Neuronal stem cell (in vitro differentiated cells): ENCODE measurements at regions not wholly inside any gene's neighbourhood (a gene's known extent, or its start where the extent isn't known, plus 50 kb on each side); places are given as distances from the start of the nearest gene placed in this dataset.

Experiments
- DNase-seq: peaks from one replicate; pipeline ENCODE4 v3.0.0-alpha.2; 2013; ENCODE audit warnings: low spot score
- H2AFZ ChIP-seq: one replicate; pipeline ENCODE4 v1.6.1; 2013; ENCODE audit warnings: mild to moderate bottlenecking, low read length, inconsistent platforms
- H2AK5ac ChIP-seq: 2 replicates; pipeline ENCODE4 v1.6.1; 2013; ENCODE audit warnings: low read depth, mild to moderate bottlenecking, inconsistent platforms, low read length, moderate library complexity, mixed read lengths
- H2BK120ac ChIP-seq: 2 replicates; pipeline ENCODE4 v1.6.1; 2013; ENCODE audit warnings: low read depth, mild to moderate bottlenecking, inconsistent platforms, low read length, moderate library complexity, mixed read lengths
- H2BK12ac ChIP-seq: one replicate; pipeline ENCODE4 v1.6.1; 2013; ENCODE audit warnings: low read length, inconsistent platforms
- H2BK15ac ChIP-seq: 2 replicates; pipeline ENCODE4 v1.6.1; 2013; ENCODE audit warnings: mild to moderate bottlenecking, low read length, inconsistent platforms, mixed read lengths
- H2BK5ac ChIP-seq: one replicate; pipeline ENCODE4 v1.6.1; 2013; ENCODE audit warnings: inconsistent platforms, mild to moderate bottlenecking, low read length, moderate library complexity
- H3K14ac ChIP-seq: one replicate; pipeline ENCODE4 v1.6.1; 2013; ENCODE audit warnings: low read length, inconsistent platforms
- H3K18ac ChIP-seq: 2 replicates; pipeline ENCODE4 v1.6.1; 2013; ENCODE audit warnings: low read length, inconsistent platforms
- H3K23ac ChIP-seq: 2 replicates; pipeline ENCODE4 v1.6.1; 2013; ENCODE audit warnings: low read depth, mild to moderate bottlenecking, mixed read lengths, low read length, inconsistent platforms; ENCODE audit not compliant: poor library complexity
- H3K27ac ChIP-seq: replicated peaks from 3 replicates; pipeline ENCODE4 v1.5.1; 2013; ENCODE audit warnings: low read length, inconsistent platforms
- H3K27me3 ChIP-seq, 3 experiments: 2 replicates each; pipeline ENCODE4 v1.6.1; 2013; ENCODE audit warnings: low read length in 3 of 3, mild to moderate bottlenecking in 2 of 3, inconsistent platforms in 1 of 3, low read depth in 1 of 3, mixed read lengths in 1 of 3, moderate library complexity in 1 of 3; ENCODE audit not compliant: control insufficient read depth in 3 of 3, insufficient read depth in 3 of 3
- H3K36me3 ChIP-seq, 2 donors: replicated peaks in 1 of 2; 2 replicates each; pipeline ENCODE4 v1.6.1; 2013; ENCODE audit warnings: low read length in 2 of 2; ENCODE audit not compliant: control insufficient read depth in 2 of 2, insufficient read depth in 2 of 2
- H3K4ac ChIP-seq: 2 replicates; pipeline ENCODE4 v1.6.1; 2013; ENCODE audit warnings: inconsistent platforms, mild to moderate bottlenecking, low read length, moderate library complexity
- H3K4me1 ChIP-seq, 2 donors: 1 replicate in 1 of 2; 2 replicates in 1 of 2; pipeline ENCODE4 v1.6.1; 2013; ENCODE audit warnings: low read length in 2 of 2, low read depth in 1 of 2; ENCODE audit not compliant: control insufficient read depth in 2 of 2, insufficient read depth in 1 of 2
- H3K4me2 ChIP-seq: one replicate; pipeline ENCODE4 v1.6.1; 2013; ENCODE audit warnings: mild to moderate bottlenecking, low read length, inconsistent platforms; ENCODE audit not compliant: insufficient read depth, poor library complexity, severe bottlenecking
- H3K4me3 ChIP-seq, 2 donors: 2 replicates each; pipeline ENCODE4 v1.5.1; 2013; ENCODE audit warnings: low read length in 2 of 2, mild to moderate bottlenecking in 2 of 2, inconsistent platforms in 1 of 2, moderate library complexity in 1 of 2
- H3K79me1 ChIP-seq: one replicate; pipeline ENCODE4 v1.6.1; 2013; ENCODE audit warnings: low read depth, mild to moderate bottlenecking, inconsistent platforms, low read length, moderate library complexity
- H3K9ac ChIP-seq: one replicate; pipeline ENCODE4 v1.6.1; 2013; ENCODE audit warnings: mild to moderate bottlenecking, low read depth, low read length, inconsistent platforms; ENCODE audit not compliant: poor library complexity
- H3K9me3 ChIP-seq, 2 donors: replicated peaks in 1 of 2; 2 replicates each; pipeline versions ENCODE3 to v1.6.1; 2013; ENCODE audit warnings: low read length in 2 of 2, mild to moderate bottlenecking in 2 of 2, inconsistent platforms in 1 of 2, low read depth in 1 of 2, mixed read lengths in 1 of 2, moderate library complexity in 1 of 2; ENCODE audit not compliant: control insufficient read depth in 2 of 2, insufficient read depth in 1 of 2
- H4K8ac ChIP-seq: one replicate; pipeline ENCODE4 v1.6.1; 2013; ENCODE audit warnings: low read depth, mild to moderate bottlenecking, inconsistent platforms, low read length, moderate library complexity
- H4K91ac ChIP-seq: one replicate; pipeline ENCODE4 v1.6.1; 2013; ENCODE audit warnings: low read length, low read depth, mild to moderate bottlenecking, inconsistent platforms; ENCODE audit not compliant: poor library complexity
- WGBS, 2 donors: extraction: QIAGEN DNeasy Blood & Tissue Kit; methylation state at CpG; one replicate each; pipeline ENCODE4 v1.1.7; 2013; ENCODE audit warnings: missing lambda C conversion rate in 2 of 2, mixed read lengths in 1 of 2; ENCODE audit not compliant: insufficient read length in 2 of 2, insufficient replicate concordance in 1 of 2; ENCODE audit errors: extremely low coverage in 2 of 2; 5-methylcytosine and 5-hydroxymethylcytosine counted together

DNA sequence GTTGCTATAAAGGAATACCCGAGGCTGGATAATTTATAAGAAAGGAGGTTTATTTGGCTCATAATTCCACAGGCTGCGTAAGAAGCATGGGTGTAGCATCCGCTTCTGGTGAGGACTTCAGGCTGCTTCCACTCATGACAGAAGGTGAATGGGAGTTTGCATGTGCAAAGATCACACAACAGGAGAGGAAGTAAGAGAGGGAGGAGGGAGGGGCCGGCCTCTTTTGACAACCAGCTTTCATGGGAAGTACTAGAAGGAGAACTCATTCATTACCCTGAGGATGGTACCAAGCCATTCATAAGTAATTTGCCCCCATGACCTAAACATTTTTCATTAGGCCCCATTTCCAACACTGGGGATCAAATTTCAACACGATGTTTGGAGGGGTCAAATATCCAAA, 386.8 kb upstream of the NETO1 start:
- H3K27me3 ChIP-seq, result no peaks in the 10 kb centered on the region
- no peak overlapping the region for H2BK15ac ChIP-seq
- H2BK5ac ChIP-seq, result no peak overlapping the region
- H2BK120ac ChIP-seq, result no peak overlapping the region
- H2AK5ac ChIP-seq, result no peak overlapping the region
- H3K36me3 ChIP-seq, result no peaks in the 10 kb centered on the region
- H3K4ac ChIP-seq, result no peak overlapping the region
- WGBS, 2 donors, result no CpG with 5 or more reads among the region's 5 CpGs
- H3K9ac ChIP-seq, result no peak overlapping the region
- H3K4me1 ChIP-seq, result no peaks in the 10 kb centered on the region
- H3K27ac ChIP-seq, result no peak overlapping the region
- no peak overlapping the region for H2BK12ac ChIP-seq
- no peak overlapping the region for H3K23ac ChIP-seq
- H3K9me3 ChIP-seq, result no peaks in the 10 kb centered on the region
- H3K4me3 ChIP-seq, result peak overlapping the region in 1 of 2 donors; percentile 64
- DNase-seq, result no peak
- H3K14ac ChIP-seq, result no peak overlapping the region
- no peak overlapping the region for H4K91ac ChIP-seq
- no peak overlapping the region for H3K4me2 ChIP-seq
- no peak overlapping the region for H4K8ac ChIP-seq
- H2AFZ ChIP-seq, result no peak overlapping the region
- no peaks in the 10 kb centered on the region for H3K79me1 ChIP-seq
- no peak overlapping the region for H3K18ac ChIP-seq

DNA sequence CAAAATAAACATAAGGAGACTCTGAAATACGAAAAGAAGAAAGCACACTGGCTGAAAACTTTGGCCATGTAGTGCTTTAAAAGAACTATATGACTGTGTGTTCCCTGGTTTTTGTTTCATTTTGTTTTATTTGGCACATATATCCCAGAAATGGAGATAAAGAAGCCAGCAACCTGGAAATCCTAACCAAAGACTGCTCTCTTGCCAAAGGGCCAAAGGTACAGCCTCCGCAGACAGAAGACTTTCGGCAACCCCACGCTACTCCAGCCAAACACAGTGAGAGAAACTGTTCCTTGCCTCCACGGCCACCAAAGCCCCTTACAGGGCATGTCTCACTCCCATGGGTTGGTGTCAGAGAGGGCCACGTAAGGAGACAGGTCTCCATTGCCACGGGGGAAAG, 381.2 kb upstream of the NETO1 start:
- Histone ChIP-seq H2BK120ac (no peak overlapping the region), H4K8ac (peak overlapping the region; percentile 82), H3K9ac (no peak overlapping the region), H2AK5ac (no peak overlapping the region), H3K4me1 (peaks cover 0 to 2% of the 10 kb centered on the region in 2 donors), H3K18ac (peak overlapping the region; percentile 57), H2BK12ac (no peak overlapping the region), H3K4me2 (no peak overlapping the region), H3K27me3 (no peaks in the 10 kb centered on the region), H3K79me1 (no peaks in the 10 kb centered on the region), H3K14ac (peak overlapping the region; percentile 38), H2AFZ (no peak overlapping the region), H3K9me3 (no peaks in the 10 kb centered on the region), H2BK5ac (no peak overlapping the region), H3K4ac (no peak overlapping the region), H3K4me3 (no peak overlapping the region), H3K27ac (no peak overlapping the region), H3K23ac (no peak overlapping the region), H3K36me3 (no peaks in the 10 kb centered on the region), H2BK15ac (no peak overlapping the region), H4K91ac (no peak overlapping the region)
- WGBS, 2 donors, result no CpG with 5 or more reads among the region's 7 CpGs
- DNase-seq, result no peak

DNA sequence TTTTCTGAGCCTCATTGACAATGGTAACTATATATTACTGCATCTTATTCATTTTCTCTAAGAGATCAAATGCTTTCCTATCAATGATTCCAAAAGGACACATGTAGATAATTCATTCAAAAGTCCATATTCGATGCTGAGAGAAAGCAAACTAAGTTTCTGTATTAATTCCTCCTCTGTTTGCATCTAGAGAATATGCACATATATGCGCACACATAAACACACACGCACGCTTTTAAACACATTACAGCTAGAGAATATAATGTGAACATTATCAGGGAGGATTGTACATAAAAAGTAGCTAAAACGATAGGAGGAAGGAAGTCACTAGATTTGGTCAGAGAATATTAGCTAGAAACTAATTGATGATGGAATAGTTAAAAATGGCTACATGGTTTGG, 379.0 kb upstream of the NETO1 start:
- Histone ChIP-seq H3K9me3 (no peaks in the 10 kb centered on the region), H2BK15ac (no peak overlapping the region), H3K4me1 (peaks cover 0 to 2% of the 10 kb centered on the region in 2 donors), H3K14ac (no peak overlapping the region), H2BK12ac (no peak overlapping the region), H3K23ac (no peak overlapping the region), H2AFZ (no peak overlapping the region), H3K4me3 (no peak overlapping the region), H2BK5ac (no peak overlapping the region), H3K18ac (no peak overlapping the region), H2BK120ac (no peak overlapping the region), H3K4me2 (no peak overlapping the region), H2AK5ac (no peak overlapping the region), H3K36me3 (no peaks in the 10 kb centered on the region), H3K27me3 (no peaks in the 10 kb centered on the region), H3K9ac (no peak overlapping the region), H4K91ac (no peak overlapping the region), H3K27ac (no peak overlapping the region), H3K79me1 (no peaks in the 10 kb centered on the region), H3K4ac (no peak overlapping the region), H4K8ac (no peak overlapping the region)
- DNase-seq, result no peak
- WGBS, 2 donors, result no CpG with 5 or more reads among the region's 5 CpGs

DNA sequence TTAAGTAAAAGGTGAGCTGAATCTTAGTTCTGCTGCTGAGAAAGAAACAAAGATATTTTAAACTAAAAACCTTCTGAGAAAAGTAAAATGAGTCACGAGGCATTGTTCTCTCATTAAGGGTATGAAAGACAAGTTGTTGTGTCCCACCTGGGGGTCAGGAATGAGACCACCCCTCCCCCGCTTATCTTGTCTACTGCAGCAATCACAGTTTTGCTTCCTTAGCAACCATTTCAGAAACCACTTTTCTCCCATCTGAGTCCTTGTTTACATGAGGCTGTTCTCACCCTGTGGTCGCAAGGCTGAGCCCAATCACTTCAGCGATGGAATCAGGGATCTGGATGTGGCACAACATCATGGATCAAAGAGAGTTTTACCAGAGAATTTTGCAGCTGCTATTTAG, 377.6 kb upstream of the NETO1 start:
- Histone ChIP-seq H2AFZ (no peak overlapping the region), H2BK120ac (no peak overlapping the region), H3K4me3 (no peak overlapping the region), H3K9ac (no peak overlapping the region), H3K4ac (no peak overlapping the region), H3K27me3 (no peaks in the 10 kb centered on the region), H3K14ac (no peak overlapping the region), H3K36me3 (no peaks in the 10 kb centered on the region), H3K23ac (no peak overlapping the region), H4K91ac (no peak overlapping the region), H3K9me3 (no peaks in the 10 kb centered on the region), H2BK12ac (no peak overlapping the region), H2BK15ac (no peak overlapping the region), H3K79me1 (no peaks in the 10 kb centered on the region), H2AK5ac (no peak overlapping the region), H3K4me2 (no peak overlapping the region), H3K18ac (no peak overlapping the region), H4K8ac (no peak overlapping the region), H2BK5ac (no peak overlapping the region), H3K4me1 (peaks cover 0 to 2% of the 10 kb centered on the region in 2 donors), H3K27ac (no peak overlapping the region)
- no CpG with 5 or more reads among the region's 4 CpGs for WGBS, 2 donors
- no peak for DNase-seq
